GM18502 (cell line): ENCODE measurements at regions not wholly inside any gene's neighbourhood (a gene's known extent, or its start where the extent isn't known, plus 50 kb on each side); places are given as distances from the start of the nearest gene placed in this dataset.

ENCODE experiments used
- ATAC-seq: cut with Tn5 transposase; IDR thresholded peaks from one replicate; pipeline ENCODE4 v1.9.1; 2021; ENCODE audit warnings: mild to moderate bottlenecking; ENCODE audit not compliant: unreplicated experiment, poor library complexity

GRCh38 chr3:83093222-83093572 lies 1331.8 kb upstream of the GBE1 start:
- ATAC-seq: no peak

GRCh38 chr3:83092521-83093221 lies 1331.2 kb upstream of the GBE1 start:
- ATAC-seq: no peak

GRCh38 chr3:83076041-83076440 lies 1314.6 kb upstream of the GBE1 start:
- ATAC-seq: no peak

GRCh38 chr3:83074485-83074884 lies 1313.0 kb upstream of the GBE1 start:
- ATAC-seq: no peak

GRCh38 chr3:83065851-83066460 lies 1304.5 kb upstream of the GBE1 start:
- no peak for ATAC-seq

- no peak for ATAC-seq
Measured at GRCh38 chr3:83063446-83063845, 1302.0 kb upstream of the GBE1 start.

- ATAC-seq: no peak
Measured at GRCh38 chr3:83048556-83048955, 1287.1 kb upstream of the GBE1 start.

- no peak for ATAC-seq
Measured at GRCh38 chr3:83039422-83039821, 1278.0 kb upstream of the GBE1 start.

GRCh38 chr3:83035704-83036010 lies 1274.2 kb upstream of the GBE1 start:
- ATAC-seq: no peak

GRCh38 chr3:83034806-83035703 lies 1273.6 kb upstream of the GBE1 start:
- no peak for ATAC-seq

GRCh38 chr3:83033133-83033532 lies 1271.7 kb upstream of the GBE1 start:
- no peak for ATAC-seq

GRCh38 chr3:83023086-83023485 lies 1261.6 kb upstream of the GBE1 start:
- ATAC-seq: no peak

GRCh38 chr3:83011481-83011880 lies 1250.0 kb upstream of the GBE1 start:
- no peak for ATAC-seq

- no peak for ATAC-seq
Measured at GRCh38 chr3:83003917-83004316, 1242.5 kb upstream of the GBE1 start.

GRCh38 chr3:83002869-83003445 lies 1241.5 kb upstream of the GBE1 start:
- no peak for ATAC-seq

GRCh38 chr3:82999777-83000176 lies 1238.3 kb upstream of the GBE1 start:
- ATAC-seq: no peak

GRCh38 chr3:82978368-82978767 lies 1216.9 kb upstream of the GBE1 start:
- ATAC-seq: no peak

GRCh38 chr3:82977871-82978270 lies 1216.4 kb upstream of the GBE1 start:
- no peak for ATAC-seq

- no peak for ATAC-seq
Measured at GRCh38 chr3:82973791-82974190, 1212.3 kb upstream of the GBE1 start.

GRCh38 chr3:82960379-82960778 lies 1198.9 kb upstream of the GBE1 start:
- ATAC-seq: no peak

- ATAC-seq: no peak
Measured at GRCh38 chr3:82957696-82958095, 1196.3 kb upstream of the GBE1 start.
